B cell (primary cell): ENCODE measurements at regions not wholly inside any gene's neighbourhood (a gene's known extent, or its start where the extent isn't known, plus 50 kb on each side); places are given as distances from the start of the nearest gene placed in this dataset.

Source experiments
- ATAC-seq: fragments of 200-7000 bp; cut with Tn5 transposase; one replicate; pipeline ENCODE4 v1.10.0; 2021; ENCODE audit warnings: low read depth, mild to moderate bottlenecking, moderate number of reproducible peaks, moderate library complexity
- CTCF ChIA-PET: fragments of 350-600 bp; sonication (Branson Sonifier 250); formaldehyde crosslinking; loops from one replicate; lab custom pipeline; 2021; ENCODE audit warnings: antibody characterized with exemption, inconsistent platforms; lab: Charles Lee
- POLR2A ChIA-PET: fragments of 350-600 bp; sonication (Branson Sonifier 250); formaldehyde crosslinking; loops from one replicate; lab custom pipeline; 2021; ENCODE audit warnings: antibody characterized with exemption; lab: Charles Lee
- DNase-seq: peaks from one replicate; pipeline ENCODE4 v3.0.0; 2013
- H2AFZ ChIP-seq: 2 replicates; pipeline ENCODE4 v1.6.1; 2012; ENCODE audit warnings: mild to moderate bottlenecking, low read depth, low read length; ENCODE audit not compliant: insufficient read depth, poor library complexity, severe bottlenecking
- H3K27ac ChIP-seq, 2 donors: 1 replicate in 1 of 2; 2 replicates in 1 of 2; pipeline ENCODE4 v1.5.1; 2012 to 2013; ENCODE audit warnings: low read length in 2 of 2, mild to moderate bottlenecking in 2 of 2, moderate library complexity in 1 of 2
- H3K27me3 ChIP-seq, 4 experiments: fragments of 200-600 bp in 1 of 4; sonication (generic) in 1 of 4; replicated peaks in 1 of 4; 1 replicate in 2 of 4; 2 replicates in 2 of 4; pipeline versions ENCODE4 v1.6.1 to v1.7.0; 2013 to 2016; ENCODE audit warnings: low read length in 3 of 4, mild to moderate bottlenecking in 2 of 4, mixed read lengths in 1 of 4, moderate library complexity in 1 of 4; ENCODE audit not compliant: insufficient read depth in 4 of 4, control insufficient read depth in 3 of 4; ENCODE audit errors: control extremely low read depth in 1 of 4
- H3K36me3 ChIP-seq, 2 experiments: replicated peaks in 1 of 2; 1 replicate in 1 of 2; 2 replicates in 1 of 2; pipeline versions ENCODE4 v1.6.1 to v1.7.1; 2013; ENCODE audit warnings: low read length in 1 of 2; ENCODE audit not compliant: insufficient read depth in 2 of 2, control insufficient read depth in 1 of 2; ENCODE audit errors: control extremely low read depth in 1 of 2, extremely low read depth in 1 of 2
- H3K4me1 ChIP-seq, 2 donors: fragments of 200-600 bp in 1 of 2; sonication (generic) in 1 of 2; 1 replicate in 1 of 2; 2 replicates in 1 of 2; pipeline versions ENCODE4 v1.5.1 to v1.6.1; 2013 to 2017; ENCODE audit warnings: low read length in 2 of 2; ENCODE audit not compliant: control insufficient read depth in 2 of 2, insufficient read depth in 2 of 2
- H3K4me2 ChIP-seq: replicated peaks from 2 replicates; pipeline ENCODE3; 2012; ENCODE audit warnings: mild to moderate bottlenecking, low read depth, low read length; ENCODE audit not compliant: poor library complexity, severe bottlenecking
- H3K4me3 ChIP-seq, 5 experiments: fragments of 200-600 bp in 1 of 5; sonication (generic) in 1 of 5; 1 replicate in 3 of 5; 2 replicates in 2 of 5; pipeline versions ENCODE4 v1.5.1 to v1.7.0; 2011 to 2016; ENCODE audit warnings: low read length in 4 of 5, mild to moderate bottlenecking in 4 of 5, low read depth in 2 of 5, control low read depth in 1 of 5, moderate library complexity in 1 of 5; ENCODE audit not compliant: insufficient read depth in 1 of 5; ENCODE audit errors: control extremely low read depth in 1 of 5, extremely low read depth in 1 of 5
- H3K79me2 ChIP-seq: fragments of 200-600 bp; sonication (generic); one replicate; pipeline ENCODE4 v1.6.0; 2016; ENCODE audit warnings: low read length; ENCODE audit not compliant: control insufficient read depth, insufficient read depth
- H3K9ac ChIP-seq: fragments of 200-600 bp; sonication (generic); 2 replicates; pipeline ENCODE4 v1.6.1; 2017; ENCODE audit warnings: mild to moderate bottlenecking, low read length, moderate library complexity
- H3K9me3 ChIP-seq, 3 donors: one replicate each; pipeline versions ENCODE4 v1.6.1 to v1.7.1; 2013; ENCODE audit warnings: low read length in 2 of 3; ENCODE audit not compliant: control insufficient read depth in 2 of 3, insufficient read depth in 1 of 3; ENCODE audit errors: control extremely low read depth in 1 of 3
- H4K20me1 ChIP-seq: 2 replicates; pipeline ENCODE4 v1.6.0; 2012; ENCODE audit warnings: mild to moderate bottlenecking, low read length; ENCODE audit not compliant: insufficient read depth, control insufficient read depth, poor library complexity, severe bottlenecking
- H3K27ac Mint-ChIP-seq: one replicate; pipeline ENCODE4 v1.8.0; 2021; ENCODE audit warnings: mixed read lengths
- H3K27me3 Mint-ChIP-seq: one replicate; pipeline ENCODE4 v1.8.0; 2021; ENCODE audit warnings: mixed read lengths
- H3K4me1 Mint-ChIP-seq: one replicate; pipeline ENCODE4 v1.8.0; 2021; ENCODE audit warnings: mixed read lengths
- H3K4me3 Mint-ChIP-seq: one replicate; pipeline ENCODE4 v1.8.0; 2021; ENCODE audit warnings: mixed read lengths
- H3K9me3 Mint-ChIP-seq: one replicate; pipeline ENCODE4 v1.8.0; 2022; ENCODE audit warnings: mixed read lengths; ENCODE audit not compliant: insufficient read depth
- CTCF ChIP-seq: fragments of 200-600 bp; IDR thresholded peaks from one replicate; pipeline ENCODE4 v1.8.0; 2022; ENCODE audit warnings: antibody characterized with exemption, mild to moderate bottlenecking
- EZH2 ChIP-seq: IDR thresholded peaks from 2 replicates; pipeline ENCODE4 v1.6.1; 2012; ENCODE audit warnings: borderline replicate concordance, low read depth, mild to moderate bottlenecking, moderate library complexity, low read length; ENCODE audit not compliant: insufficient read depth, poor library complexity, severe bottlenecking
- WGBS: methylation state at CpG from one replicate; pipeline ENCODE4 v1.1.5; 2013; ENCODE audit warnings: missing lambda C conversion rate; ENCODE audit not compliant: insufficient coverage; 5-methylcytosine and 5-hydroxymethylcytosine counted together
- intact Hi-C: fragments of 100-400 bp; cut with micrococcal nuclease; formaldehyde crosslinking; loops from one replicate; pipeline ENCODE4 v1.10.0; 2022

- H3K4me3 Mint-ChIP-seq: no peak overlapping the region
- no peak overlapping the region for H2AFZ ChIP-seq
- no peak overlapping the region for H3K27ac Mint-ChIP-seq
- WGBS: 33% methylated on average over 3 of the region's 6 CpGs
- no peak overlapping the region for H3K9ac ChIP-seq
- H3K27me3 ChIP-seq: no peaks in the 10 kb centered on the region
- no peaks in the 10 kb centered on the region for H3K36me3 ChIP-seq
- no peak overlapping the region for H3K27ac ChIP-seq
- H3K9me3 Mint-ChIP-seq: no peaks in the 10 kb centered on the region
- ATAC-seq (peak; percentile 41), DNase-seq (peak; percentile 15)
- no peaks in the 10 kb centered on the region for H4K20me1 ChIP-seq
- peaks cover 12% of the 10 kb centered on the region for H3K27me3 Mint-ChIP-seq
- POLR2A ChIA-PET: no interaction called here
- H3K4me2 ChIP-seq: no peak overlapping the region
- peaks cover 12% of the 10 kb centered on the region for H3K4me1 Mint-ChIP-seq
- no peak overlapping the region for H3K4me3 ChIP-seq
- intact Hi-C loops: no loop called here
- H3K4me1 ChIP-seq: peaks cover 5% of the 10 kb centered on the region in 2 donors
- TF ChIP-seq CTCF (no peak), EZH2 (no peak)
- no peaks in the 10 kb centered on the region for H3K79me2 ChIP-seq
- CTCF ChIA-PET: no interaction called here
- H3K9me3 ChIP-seq: no peaks in the 10 kb centered on the region
Observed at GRCh38 chr6:156508923-156509322, 268.3 kb upstream of the ARID1B start.

GRCh38 chr6:156508126-156508525 lies 269.1 kb upstream of the ARID1B start:
- ATAC-seq (no peak), DNase-seq (no peak)
- ChIA-PET CTCF (no interaction called here), POLR2A (no interaction called here)
- Histone ChIP-seq H2AFZ (no peak overlapping the region), H3K27ac (no peak overlapping the region), H3K9me3 (no peaks in the 10 kb centered on the region), H3K79me2 (no peaks in the 10 kb centered on the region), H3K4me3 (no peak overlapping the region), H3K4me2 (no peak overlapping the region), H3K9ac (no peak overlapping the region), H3K36me3 (no peaks in the 10 kb centered on the region), H3K27me3 (no peaks in the 10 kb centered on the region), H4K20me1 (no peaks in the 10 kb centered on the region), H3K4me1 (peaks cover 5% of the 10 kb centered on the region in 2 donors)
- WGBS: 95% methylated on average over 4 of the region's 5 CpGs
- no peak overlapping the region for H3K27ac Mint-ChIP-seq
- H3K9me3 Mint-ChIP-seq: no peaks in the 10 kb centered on the region
- TF ChIP-seq CTCF: no peak
- TF ChIP-seq EZH2: no peak
- H3K4me3 Mint-ChIP-seq: no peak overlapping the region
- intact Hi-C loops: no loop called here
- peaks cover 12% of the 10 kb centered on the region for H3K4me1 Mint-ChIP-seq
- H3K27me3 Mint-ChIP-seq: peaks cover 8% of the 10 kb centered on the region
